BLaER1 (cell line): ENCODE measurements at regions not wholly inside any gene's neighbourhood (a gene's known extent, or its start where the extent isn't known, plus 50 kb on each side); places are given as distances from the start of the nearest gene placed in this dataset.

Source experiments
- H3K27ac ChIP-seq: shearing (Covaris generic); formaldehyde crosslinking; 2 replicates; pipeline ENCODE4 v1.8.1; 2022
- H3K27me3 ChIP-seq: shearing (Covaris generic); formaldehyde crosslinking; 2 replicates; pipeline ENCODE4 v1.8.1; 2022
- H3K36me3 ChIP-seq: shearing (Covaris generic); formaldehyde crosslinking; 2 replicates; pipeline ENCODE4 v1.8.1; 2022
- H3K4me1 ChIP-seq: shearing (Covaris generic); formaldehyde crosslinking; 2 replicates; pipeline ENCODE4 v1.8.1; 2022
- H3K4me2 ChIP-seq: shearing (Covaris generic); formaldehyde crosslinking; 2 replicates; pipeline ENCODE4 v1.8.1; 2022
- H3K4me3 ChIP-seq: shearing (Covaris generic); formaldehyde crosslinking; 2 replicates; pipeline ENCODE4 v1.8.1; 2022
- H3K9ac ChIP-seq: shearing (Covaris generic); formaldehyde crosslinking; 2 replicates; pipeline ENCODE4 v1.8.1; 2022
- H3K9me3 ChIP-seq: shearing (Covaris generic); formaldehyde crosslinking; 2 replicates; pipeline ENCODE4 v1.8.1; 2022
- H4K20me1 ChIP-seq: shearing (Covaris generic); formaldehyde crosslinking; 2 replicates; pipeline ENCODE4 v1.8.1; 2022
- Cebpa-rat ChIP-seq: shearing (Covaris generic); IDR thresholded peaks from 2 replicates; pipeline ENCODE4 v1.8.1; 2022

DNA sequence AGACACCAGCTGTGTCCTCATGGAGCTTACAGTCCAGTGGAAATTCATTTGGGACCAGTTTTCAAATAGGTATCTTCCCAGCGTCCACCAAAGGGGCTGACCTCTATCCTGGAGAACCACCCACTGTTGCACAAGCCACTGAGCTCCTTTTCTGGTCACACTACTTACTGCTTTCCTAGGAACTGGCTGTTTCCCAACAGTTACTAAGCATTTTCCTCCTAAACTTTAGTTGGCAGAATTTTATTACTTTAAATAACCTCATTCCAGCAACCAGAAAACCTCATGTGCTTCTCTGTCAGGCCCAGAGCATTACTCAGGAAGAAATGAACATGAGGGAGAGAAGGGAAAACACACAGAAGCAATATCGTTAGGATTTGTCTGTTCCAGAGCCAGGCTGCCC, 183.1 kb downstream of the GPAM start:
- no peak overlapping the region for H3K27ac ChIP-seq
- no peak overlapping the region for H3K4me3 ChIP-seq
- no peaks in the 10 kb centered on the region for H3K36me3 ChIP-seq
- no peak overlapping the region for H3K9ac ChIP-seq
- no peaks in the 10 kb centered on the region for H3K27me3 ChIP-seq
- no peaks in the 10 kb centered on the region for H4K20me1 ChIP-seq
- H3K4me1 ChIP-seq, result no peaks in the 10 kb centered on the region
- TF ChIP-seq Cebpa-rat, result no peak
- H3K9me3 ChIP-seq, result no peaks in the 10 kb centered on the region
- no peak overlapping the region for H3K4me2 ChIP-seq

- Histone ChIP-seq H4K20me1 (no peaks in the 10 kb centered on the region), H3K4me1 (no peaks in the 10 kb centered on the region), H3K27me3 (no peaks in the 10 kb centered on the region), H3K36me3 (no peaks in the 10 kb centered on the region), H3K4me3 (no peak overlapping the region), H3K9me3 (no peaks in the 10 kb centered on the region), H3K27ac (no peak overlapping the region), H3K4me2 (no peak overlapping the region), H3K9ac (no peak overlapping the region)
- TF ChIP-seq Cebpa-rat, result no peak
Measured at GRCh38 chr10:112002206-112002605, 181.4 kb downstream of the GPAM start.

DNA sequence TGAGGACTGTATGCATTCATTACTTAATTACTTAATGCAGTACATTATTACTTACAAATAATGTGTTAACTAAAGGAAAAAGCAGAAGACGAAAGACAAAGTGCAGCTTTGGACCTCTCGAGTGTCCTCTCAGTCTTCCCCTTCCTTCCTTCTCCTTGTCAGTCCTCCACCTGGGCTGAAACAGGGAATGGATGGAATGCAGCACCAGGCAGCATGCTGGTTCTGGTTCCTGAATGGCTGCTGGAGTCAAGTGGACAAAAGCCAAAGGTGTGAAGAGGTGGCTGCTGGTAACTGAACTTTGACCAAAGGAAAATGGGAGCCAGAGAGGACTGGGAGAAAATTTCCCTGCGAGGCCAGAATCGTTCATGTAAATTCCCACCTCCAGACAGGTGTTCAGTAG, 179.5 kb downstream of the GPAM start:
- Histone ChIP-seq H3K36me3 (no peaks in the 10 kb centered on the region), H3K4me1 (no peaks in the 10 kb centered on the region), H3K9ac (no peak overlapping the region), H3K27me3 (no peaks in the 10 kb centered on the region), H3K4me3 (no peak overlapping the region), H3K27ac (no peak overlapping the region), H4K20me1 (no peaks in the 10 kb centered on the region), H3K9me3 (no peaks in the 10 kb centered on the region), H3K4me2 (no peak overlapping the region)
- no peak for TF ChIP-seq Cebpa-rat

DNA sequence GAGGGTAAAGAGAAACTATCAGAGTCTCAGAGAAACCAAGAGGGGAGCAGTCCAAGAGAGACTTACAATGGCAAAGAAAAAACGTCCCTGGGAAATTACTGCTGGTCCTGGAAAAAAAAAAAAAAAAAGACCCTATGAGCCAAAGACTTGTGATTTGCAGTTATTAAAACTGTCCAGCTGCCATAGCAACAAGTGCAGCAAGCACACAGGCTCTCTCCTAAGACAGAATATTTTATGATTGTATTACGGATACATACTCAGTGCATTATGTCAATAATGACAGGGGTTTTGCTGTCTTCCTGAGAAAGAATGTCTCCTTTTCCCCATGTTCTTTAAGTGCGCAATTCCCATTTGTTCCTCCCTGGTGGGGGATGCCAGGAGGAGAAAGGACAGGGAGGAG, 178.5 kb downstream of the GPAM start:
- Histone ChIP-seq H3K27me3 (no peaks in the 10 kb centered on the region), H3K4me2 (no peak overlapping the region), H3K4me1 (no peaks in the 10 kb centered on the region), H3K9me3 (no peaks in the 10 kb centered on the region), H3K9ac (no peak overlapping the region), H3K36me3 (no peaks in the 10 kb centered on the region), H3K4me3 (no peak overlapping the region), H4K20me1 (no peaks in the 10 kb centered on the region), H3K27ac (no peak overlapping the region)
- TF ChIP-seq Cebpa-rat, result no peak

DNA sequence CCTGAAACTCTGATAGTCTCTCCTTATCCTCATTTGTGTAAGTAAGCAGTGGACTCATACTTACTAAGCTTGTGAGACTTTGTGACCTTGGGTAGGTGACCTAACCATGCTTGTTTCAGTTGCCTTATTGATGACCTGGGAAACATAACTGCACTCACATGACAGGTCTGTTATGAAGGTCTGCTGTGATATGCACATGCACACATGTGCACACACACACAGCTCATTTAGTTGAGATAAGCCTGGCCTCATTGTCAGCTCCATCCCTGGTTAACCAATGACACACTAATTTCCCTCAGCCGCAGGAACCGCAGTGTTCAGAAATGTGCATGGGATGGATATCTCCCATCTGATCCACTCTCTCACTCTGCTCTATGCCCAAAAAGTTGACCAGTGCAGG, 177.2 kb downstream of the GPAM start:
- no peaks in the 10 kb centered on the region for H3K27me3 ChIP-seq
- H3K4me2 ChIP-seq, result no peak overlapping the region
- no peaks in the 10 kb centered on the region for H4K20me1 ChIP-seq
- H3K27ac ChIP-seq, result no peak overlapping the region
- TF ChIP-seq Cebpa-rat, result no peak
- no peak overlapping the region for H3K9ac ChIP-seq
- H3K36me3 ChIP-seq, result no peaks in the 10 kb centered on the region
- no peak overlapping the region for H3K4me3 ChIP-seq
- no peaks in the 10 kb centered on the region for H3K4me1 ChIP-seq
- no peaks in the 10 kb centered on the region for H3K9me3 ChIP-seq

GRCh38 chr10:112006831-112007230, 176.7 kb downstream of the GPAM start:
- no peak overlapping the region for H3K27ac ChIP-seq
- no peak overlapping the region for H3K4me3 ChIP-seq
- no peaks in the 10 kb centered on the region for H4K20me1 ChIP-seq
- H3K9ac ChIP-seq, result no peak overlapping the region
- H3K4me1 ChIP-seq, result no peaks in the 10 kb centered on the region
- no peak overlapping the region for H3K4me2 ChIP-seq
- no peaks in the 10 kb centered on the region for H3K36me3 ChIP-seq
- TF ChIP-seq Cebpa-rat, result no peak
- no peaks in the 10 kb centered on the region for H3K9me3 ChIP-seq
- H3K27me3 ChIP-seq, result no peaks in the 10 kb centered on the region

GRCh38 chr10:112022196-112022595, 161.4 kb downstream of the GPAM start:
- Histone ChIP-seq H3K27ac (no peak overlapping the region), H3K4me3 (no peak overlapping the region), H3K9me3 (no peaks in the 10 kb centered on the region), H3K4me1 (no peaks in the 10 kb centered on the region), H3K27me3 (no peaks in the 10 kb centered on the region), H3K4me2 (no peak overlapping the region), H3K9ac (no peak overlapping the region), H4K20me1 (no peaks in the 10 kb centered on the region), H3K36me3 (no peaks in the 10 kb centered on the region)
- no peak for TF ChIP-seq Cebpa-rat

DNA sequence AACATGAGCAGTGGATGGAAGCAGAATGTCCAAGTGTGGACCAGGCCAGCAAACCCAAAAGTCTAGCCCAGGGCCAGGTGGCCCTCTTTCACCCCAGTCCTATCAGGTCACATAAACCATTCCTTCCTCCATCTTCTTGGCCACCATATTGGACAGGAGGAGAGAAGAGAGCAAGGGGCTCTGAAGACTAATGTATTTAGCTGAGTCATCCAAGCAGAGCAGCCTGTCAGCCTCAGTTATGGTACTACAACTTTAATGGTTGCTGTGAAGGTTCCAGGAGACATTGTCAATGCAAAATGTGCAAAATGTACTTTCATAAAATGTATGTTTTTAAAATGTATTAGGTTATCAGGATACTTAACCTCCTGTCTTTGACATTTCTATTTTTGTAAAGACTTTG, 159.5 kb downstream of the GPAM start:
- Histone ChIP-seq H3K4me1 (no peaks in the 10 kb centered on the region), H3K9ac (no peak overlapping the region), H3K36me3 (no peaks in the 10 kb centered on the region), H3K4me3 (no peak overlapping the region), H3K4me2 (no peak overlapping the region), H4K20me1 (no peaks in the 10 kb centered on the region), H3K27me3 (no peaks in the 10 kb centered on the region), H3K27ac (no peak overlapping the region), H3K9me3 (peaks cover 6% of the 10 kb centered on the region; the same call in 1 of the 2 replicates)
- TF ChIP-seq Cebpa-rat, result no peak

DNA sequence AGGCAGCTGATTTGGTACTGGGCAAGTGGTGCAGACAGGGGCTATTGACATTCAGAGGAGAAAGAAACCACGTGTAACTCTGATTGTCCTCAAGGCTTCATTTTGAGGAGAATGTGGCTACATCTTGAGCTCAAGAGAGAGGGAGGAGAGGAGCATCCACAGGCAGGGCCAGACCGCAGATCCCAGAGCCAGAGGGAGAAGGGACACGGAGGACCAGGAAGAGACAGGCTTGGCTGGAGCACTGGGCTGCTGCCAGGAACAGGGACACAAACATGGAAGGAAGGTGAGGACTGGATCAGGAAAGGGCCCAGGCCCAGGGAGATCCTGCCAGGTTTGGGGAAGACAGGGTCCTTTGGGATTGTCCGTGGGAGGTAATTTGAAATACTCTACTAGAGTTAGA, 158.3 kb downstream of the GPAM start:
- TF ChIP-seq Cebpa-rat, result no peak
- H4K20me1 ChIP-seq, result no peaks in the 10 kb centered on the region
- no peaks in the 10 kb centered on the region for H3K36me3 ChIP-seq

GRCh38 chr10:112026438-112026837, 157.1 kb downstream of the GPAM start:
- no peak for TF ChIP-seq Cebpa-rat
- peaks cover 25% of the 10 kb centered on the region for H3K9me3 ChIP-seq

More for the DNA sequence above, 158.3 kb downstream of the GPAM start:
- Histone ChIP-seq H3K9ac (no peak overlapping the region), H3K9me3 (peaks cover 17% of the 10 kb centered on the region), H3K4me1 (no peaks in the 10 kb centered on the region), H3K4me3 (no peak overlapping the region), H3K27me3 (no peaks in the 10 kb centered on the region), H3K27ac (no peak overlapping the region), H3K4me2 (no peak overlapping the region)

GRCh38 chr10:112027731-112028280, 155.8 kb downstream of the GPAM start:
- H4K20me1 ChIP-seq, result no peaks in the 10 kb centered on the region
- TF ChIP-seq Cebpa-rat, result no peak
- H3K4me1 ChIP-seq, result no peaks in the 10 kb centered on the region
- H3K4me3 ChIP-seq, result no peak overlapping the region
- no peak overlapping the region for H3K4me2 ChIP-seq
- no peak overlapping the region for H3K27ac ChIP-seq
- no peaks in the 10 kb centered on the region for H3K27me3 ChIP-seq
- H3K9me3 ChIP-seq, result peaks cover 37% of the 10 kb centered on the region
- no peak overlapping the region for H3K9ac ChIP-seq
- H3K36me3 ChIP-seq, result no peaks in the 10 kb centered on the region

More at GRCh38 chr10:112026438-112026837, 157.1 kb downstream of the GPAM start:
- no peak overlapping the region for H3K9ac ChIP-seq
- no peaks in the 10 kb centered on the region for H4K20me1 ChIP-seq
- H3K27me3 ChIP-seq, result no peaks in the 10 kb centered on the region
- H3K4me3 ChIP-seq, result no peak overlapping the region
- H3K4me2 ChIP-seq, result no peak overlapping the region
- H3K27ac ChIP-seq, result no peak overlapping the region
- no peaks in the 10 kb centered on the region for H3K36me3 ChIP-seq
- no peaks in the 10 kb centered on the region for H3K4me1 ChIP-seq
